OCI-LY1 (cell line): ENCODE measurements at regions not wholly inside any gene's neighbourhood (a gene's known extent, or its start where the extent isn't known, plus 50 kb on each side); places are given as distances from the start of the nearest gene placed in this dataset.

Experiments used
- H2AFZ ChIP-seq: fragments of 200-600 bp; sonication (generic), shearing (Covaris generic); 2 replicates; pipeline ENCODE4 v1.6.0; 2014; ENCODE audit warnings: antibody characterized with exemption, mild to moderate bottlenecking, low read length
- H3F3A ChIP-seq: fragments of 200-600 bp; sonication (generic), shearing (Covaris generic); 2 replicates; pipeline ENCODE4 v1.6.0; 2014; ENCODE audit warnings: mild to moderate bottlenecking, antibody characterized with exemption, low read length, moderate library complexity; ENCODE audit not compliant: insufficient read depth
- H3K27ac ChIP-seq: fragments of 200-600 bp; sonication (generic); 2 replicates; pipeline ENCODE4 v1.5.1; 2014; ENCODE audit warnings: low read length, mixed run types, mild to moderate bottlenecking, low read depth; ENCODE audit not compliant: poor library complexity, severe bottlenecking
- H3K27me3 ChIP-seq: fragments of 200-600 bp; sonication (generic); 2 replicates; pipeline ENCODE4 v1.6.0; 2014; ENCODE audit warnings: antibody characterized with exemption, mild to moderate bottlenecking, low read length, moderate library complexity; ENCODE audit not compliant: insufficient read depth
- H3K36me3 ChIP-seq: fragments of 200-600 bp; sonication (generic); 2 replicates; pipeline ENCODE4 v1.6.1; 2014; ENCODE audit warnings: mild to moderate bottlenecking, antibody characterized with exemption, low read length, moderate library complexity, mixed read lengths; ENCODE audit not compliant: insufficient read depth
- H3K4me1 ChIP-seq: fragments of 200-600 bp; sonication (generic); 2 replicates; pipeline ENCODE4 v1.5.1; 2014; ENCODE audit warnings: mild to moderate bottlenecking, low read length, moderate library complexity; ENCODE audit not compliant: insufficient read depth, severe bottlenecking
- H3K4me2 ChIP-seq: fragments of 200-600 bp; sonication (generic), shearing (Covaris generic); 2 replicates; pipeline ENCODE4 v1.6.1; 2014; ENCODE audit warnings: low read length
- H3K4me3 ChIP-seq: fragments of 200-600 bp; sonication (generic); 2 replicates; pipeline ENCODE4 v1.5.1; 2014; ENCODE audit warnings: low read length, low read depth, mild to moderate bottlenecking, mixed read lengths; ENCODE audit not compliant: poor library complexity, severe bottlenecking
- H3K79me2 ChIP-seq: fragments of 200-600 bp; shearing (Covaris generic); 2 replicates; pipeline ENCODE4 v1.6.1; 2016; ENCODE audit warnings: mixed run types, low read length, mixed read lengths; ENCODE audit not compliant: insufficient read depth
- H3K9ac ChIP-seq: fragments of 200-600 bp; sonication (generic), shearing (Covaris generic); 2 replicates; pipeline ENCODE4 v1.6.1; 2014; ENCODE audit warnings: mild to moderate bottlenecking, low read length, mixed read lengths
- H3K9me2 ChIP-seq: fragments of 200-600 bp; sonication (generic), shearing (Covaris generic); 2 replicates; pipeline ENCODE4 v1.6.1; 2014; ENCODE audit warnings: low read depth, mild to moderate bottlenecking, low read length, mixed read lengths
- H3K9me3 ChIP-seq: fragments of 200-600 bp; shearing (Covaris generic); 2 replicates; pipeline ENCODE4 v1.6.1; 2014; ENCODE audit warnings: low read length, mixed read lengths
- H4K20me1 ChIP-seq: fragments of 200-600 bp; sonication (generic), shearing (Covaris generic); 2 replicates; pipeline ENCODE4 v1.6.0; 2016; ENCODE audit warnings: mild to moderate bottlenecking, low read length; ENCODE audit not compliant: insufficient read depth
- CTCF ChIP-seq: fragments of 200-600 bp; sonication (generic), shearing (Covaris generic); IDR thresholded peaks from 2 replicates; pipeline ENCODE4 v1.5.1; 2017; ENCODE audit warnings: mild to moderate bottlenecking, antibody characterized with exemption, low read length, moderate library complexity, mixed read lengths
- EZH2 ChIP-seq: fragments of 200-600 bp; sonication (generic), shearing (Covaris generic); IDR thresholded peaks from 2 replicates; pipeline ENCODE4 v1.8.0; 2017; ENCODE audit warnings: borderline replicate concordance, mixed run types, mild to moderate bottlenecking, antibody characterized with exemption, low read length, moderate library complexity, mixed read lengths

GRCh38 chr6:43843097-43843645 is 73.2 kb downstream of the VEGFA start:
- Histone ChIP-seq H3K36me3 (no peaks in the 10 kb centered on the region), H4K20me1 (no peaks in the 10 kb centered on the region), H3K4me1 (no peaks in the 10 kb centered on the region), H3K27ac (no peak overlapping the region), H3K4me2 (no peak overlapping the region), H2AFZ (no peak overlapping the region), H3K79me2 (no peaks in the 10 kb centered on the region), H3K9ac (no peak overlapping the region), H3K27me3 (peaks cover 5% of the 10 kb centered on the region), H3K9me2 (no peaks in the 10 kb centered on the region), H3K9me3 (no peaks in the 10 kb centered on the region), H3K4me3 (no peak overlapping the region), H3F3A (no peaks in the 10 kb centered on the region)
- TF ChIP-seq EZH2 = no peak
- no peak for TF ChIP-seq CTCF

GRCh38 chr6:43842231-43842794 is 72.3 kb downstream of the VEGFA start:
- H3K27me3 ChIP-seq = peaks cover 2% of the 10 kb centered on the region
- no peaks in the 10 kb centered on the region for H3K9me2 ChIP-seq
- no peak overlapping the region for H3K4me2 ChIP-seq
- H3K79me2 ChIP-seq = no peaks in the 10 kb centered on the region
- no peaks in the 10 kb centered on the region for H3K36me3 ChIP-seq
- no peaks in the 10 kb centered on the region for H3F3A ChIP-seq
- H3K4me1 ChIP-seq = no peaks in the 10 kb centered on the region
- H3K4me3 ChIP-seq = no peak overlapping the region
- no peak overlapping the region for H2AFZ ChIP-seq
- H4K20me1 ChIP-seq = no peaks in the 10 kb centered on the region
- H3K9me3 ChIP-seq = no peaks in the 10 kb centered on the region
- no peak overlapping the region for H3K9ac ChIP-seq
- H3K27ac ChIP-seq = no peak overlapping the region
- no peak for TF ChIP-seq CTCF
- TF ChIP-seq EZH2 = no peak

GRCh38 chr6:43840490-43841218 is 70.6 kb downstream of the VEGFA start:
- Histone ChIP-seq H4K20me1 (no peaks in the 10 kb centered on the region), H3K4me1 (no peaks in the 10 kb centered on the region), H2AFZ (no peak overlapping the region), H3K27me3 (no peaks in the 10 kb centered on the region; the same call in 1 of the 2 replicates), H3K9me2 (no peaks in the 10 kb centered on the region), H3K27ac (no peak overlapping the region), H3K4me2 (no peak overlapping the region), H3K9ac (no peak overlapping the region), H3K79me2 (no peaks in the 10 kb centered on the region), H3K36me3 (no peaks in the 10 kb centered on the region), H3K4me3 (no peak overlapping the region), H3K9me3 (no peaks in the 10 kb centered on the region), H3F3A (no peaks in the 10 kb centered on the region)
- TF ChIP-seq EZH2 (no peak), CTCF (no peak)
